ENCODE measurements at regions not wholly inside any gene's neighbourhood (a gene's known extent, or its start where the extent isn't known, plus 50 kb on each side); places are given as distances from the start of the nearest gene placed in this dataset.

- Histone ChIP-seq H3K9me3 (ENCODE audit: control insufficient read depth in 2 of 2, low read length in 2 of 2) (no peaks in the 10 kb centered on the region), H3K27me3 (ENCODE audit: control insufficient read depth in 1 of 2, insufficient read depth in 2 of 2, low read length in 2 of 2) (peaks cover 34 to 41% of the 10 kb centered on the region in 2 donors), H3K36me3 (ENCODE audit: control insufficient read depth in 2 of 2, insufficient read depth in 2 of 2, low read length in 2 of 2) (no peaks in the 10 kb centered on the region), H3K27ac (ENCODE audit: low read length) (no peak overlapping the region), H3K9ac (ENCODE audit: low read length in 2 of 2) (no peak overlapping the region), H3K4me1 (ENCODE audit: control insufficient read depth, insufficient read depth, low read length) (peaks cover 3% of the 10 kb centered on the region), H3K4me3 (ENCODE audit: low read length in 2 of 2) (peak overlapping the region in 1 of 2 donors; percentile 22)
Measured at GRCh38 chr4:1513936-1514483, 107.8 kb upstream of the NKX1-1 start.

- peaks cover 32 to 33% of the 10 kb centered on the region in 2 donors for H3K27me3 ChIP-seq (ENCODE audit: control insufficient read depth in 1 of 2, insufficient read depth in 2 of 2, low read length in 2 of 2)
- no peaks in the 10 kb centered on the region for H3K9me3 ChIP-seq (ENCODE audit: control insufficient read depth in 2 of 2, low read length in 2 of 2)
- H3K4me3 ChIP-seq (ENCODE audit: low read length in 2 of 2) = peak overlapping the region in 1 of 2 donors; percentile 35
- peaks cover 3% of the 10 kb centered on the region for H3K4me1 ChIP-seq (ENCODE audit: control insufficient read depth, insufficient read depth, low read length)
- no peaks in the 10 kb centered on the region for H3K36me3 ChIP-seq (ENCODE audit: control insufficient read depth in 2 of 2, insufficient read depth in 2 of 2, low read length in 2 of 2)
- H3K27ac ChIP-seq (ENCODE audit: low read length) = no peak overlapping the region
- H3K9ac ChIP-seq (ENCODE audit: low read length in 2 of 2) = no peak overlapping the region
Measured at GRCh38 chr4:1512738-1513660, 106.8 kb upstream of the NKX1-1 start.

GRCh38 chr4:1512051-1512737, 106.0 kb upstream of the NKX1-1 start:
- Histone ChIP-seq H3K9ac (ENCODE audit: low read length in 2 of 2) (no peak overlapping the region), H3K27me3 (ENCODE audit: control insufficient read depth in 1 of 2, insufficient read depth in 2 of 2, low read length in 2 of 2) (peaks cover 24 to 27% of the 10 kb centered on the region in 2 donors), H3K4me1 (ENCODE audit: control insufficient read depth, insufficient read depth, low read length) (peaks cover 3% of the 10 kb centered on the region), H3K27ac (ENCODE audit: low read length) (no peak overlapping the region), H3K9me3 (ENCODE audit: control insufficient read depth in 2 of 2, low read length in 2 of 2) (no peaks in the 10 kb centered on the region), H3K4me3 (ENCODE audit: low read length in 2 of 2) (peak overlapping the region in 1 of 2 donors; percentile 35), H3K36me3 (ENCODE audit: control insufficient read depth in 2 of 2, insufficient read depth in 2 of 2, low read length in 2 of 2) (no peaks in the 10 kb centered on the region)

DNA sequence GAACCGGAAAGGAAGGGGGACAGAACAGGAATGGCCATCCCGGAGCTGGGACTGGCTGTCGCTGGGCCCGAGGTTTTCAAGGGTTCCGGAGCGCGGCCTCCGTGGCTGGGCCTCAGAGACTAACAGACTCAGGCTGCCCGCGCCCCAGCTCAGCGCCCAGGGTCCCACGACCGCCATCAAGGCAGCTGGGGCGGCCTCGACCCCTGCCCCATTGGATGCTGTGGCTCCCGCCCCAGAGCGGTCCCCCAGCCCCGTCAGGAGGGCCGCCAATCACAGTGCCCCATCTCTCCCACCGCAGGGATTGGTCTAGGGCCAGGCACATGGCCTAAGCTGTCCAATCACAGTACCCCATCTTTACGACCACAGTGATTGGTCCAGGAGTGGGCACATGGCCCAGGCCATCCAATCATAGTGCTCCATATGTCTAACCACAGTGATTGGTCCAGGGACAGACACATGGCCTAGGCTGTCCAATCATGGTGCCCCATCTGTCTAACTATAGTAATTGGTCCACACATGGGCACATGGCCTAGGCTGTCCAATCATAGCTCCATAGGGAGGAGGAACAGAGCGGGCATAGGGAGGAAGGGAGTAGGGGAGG, 105.3 kb upstream of the NKX1-1 start:
- Histone ChIP-seq H3K4me1 (ENCODE audit: control insufficient read depth, insufficient read depth, low read length) (peaks cover 3% of the 10 kb centered on the region), H3K27me3 (ENCODE audit: control insufficient read depth in 1 of 2, insufficient read depth in 2 of 2, low read length in 2 of 2) (peaks cover 18 to 22% of the 10 kb centered on the region in 2 donors), H3K4me3 (ENCODE audit: low read length in 2 of 2) (peak overlapping the region in 1 of 2 donors; percentile 44), H3K27ac (ENCODE audit: low read length) (no peak overlapping the region), H3K36me3 (ENCODE audit: control insufficient read depth in 2 of 2, insufficient read depth in 2 of 2, low read length in 2 of 2) (no peaks in the 10 kb centered on the region), H3K9me3 (ENCODE audit: control insufficient read depth in 2 of 2, low read length in 2 of 2) (no peaks in the 10 kb centered on the region), H3K9ac (ENCODE audit: low read length in 2 of 2) (no peak overlapping the region)

- H3K9ac ChIP-seq (ENCODE audit: low read length in 2 of 2) = no peak overlapping the region
- peaks cover 3% of the 10 kb centered on the region for H3K4me1 ChIP-seq (ENCODE audit: control insufficient read depth, insufficient read depth, low read length)
- H3K36me3 ChIP-seq (ENCODE audit: control insufficient read depth in 2 of 2, insufficient read depth in 2 of 2, low read length in 2 of 2) = no peaks in the 10 kb centered on the region
- peaks cover 18% of the 10 kb centered on the region in 2 donors for H3K27me3 ChIP-seq (ENCODE audit: control insufficient read depth in 1 of 2, insufficient read depth in 2 of 2, low read length in 2 of 2)
- H3K9me3 ChIP-seq (ENCODE audit: control insufficient read depth in 2 of 2, low read length in 2 of 2) = no peaks in the 10 kb centered on the region
- H3K4me3 ChIP-seq (ENCODE audit: low read length in 2 of 2) = no peak overlapping the region
- no peak overlapping the region for H3K27ac ChIP-seq (ENCODE audit: low read length)
Measured at GRCh38 chr4:1510931-1511330, 104.7 kb upstream of the NKX1-1 start.

DNA sequence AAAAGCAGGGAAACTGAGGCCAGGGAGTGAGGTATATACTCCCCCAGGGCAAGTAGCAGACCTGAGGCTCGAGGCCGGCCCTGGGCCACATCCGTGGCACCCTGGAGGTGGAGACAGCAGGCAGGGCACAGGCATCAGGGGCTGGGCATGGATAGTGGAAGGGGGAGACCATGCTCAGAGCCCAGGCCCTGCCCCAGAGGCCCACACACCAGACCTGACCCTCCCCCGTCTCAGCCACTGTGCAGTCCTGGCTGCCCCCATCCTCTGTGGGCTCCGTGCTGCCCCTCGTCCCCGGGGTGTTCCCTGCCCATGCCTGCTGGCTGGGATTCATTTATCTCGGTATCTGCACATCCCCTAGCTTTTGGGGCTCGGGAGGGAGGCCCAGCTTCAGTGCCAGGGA, 103.1 kb upstream of the NKX1-1 start:
- no peak overlapping the region for H3K4me3 ChIP-seq (ENCODE audit: low read length in 2 of 2)
- H3K4me1 ChIP-seq (ENCODE audit: control insufficient read depth, insufficient read depth, low read length) = peaks cover 3% of the 10 kb centered on the region
- no peak overlapping the region for H3K27ac ChIP-seq (ENCODE audit: low read length)
- no peaks in the 10 kb centered on the region for H3K9me3 ChIP-seq (ENCODE audit: control insufficient read depth in 2 of 2, low read length in 2 of 2)
- peaks cover 21 to 22% of the 10 kb centered on the region in 2 donors for H3K27me3 ChIP-seq (ENCODE audit: control insufficient read depth in 1 of 2, insufficient read depth in 2 of 2, low read length in 2 of 2)
- H3K9ac ChIP-seq (ENCODE audit: low read length in 2 of 2) = no peak overlapping the region
- H3K36me3 ChIP-seq (ENCODE audit: control insufficient read depth in 2 of 2, insufficient read depth in 2 of 2, low read length in 2 of 2) = no peaks in the 10 kb centered on the region

GRCh38 chr4:1508161-1509160, 102.2 kb upstream of the NKX1-1 start:
- H3K36me3 ChIP-seq (ENCODE audit: control insufficient read depth in 2 of 2, insufficient read depth in 2 of 2, low read length in 2 of 2) = no peaks in the 10 kb centered on the region
- no peak overlapping the region for H3K9ac ChIP-seq (ENCODE audit: low read length in 2 of 2)
- peaks cover 14 to 16% of the 10 kb centered on the region in 2 donors for H3K27me3 ChIP-seq (ENCODE audit: control insufficient read depth in 1 of 2, insufficient read depth in 2 of 2, low read length in 2 of 2)
- no peak overlapping the region for H3K27ac ChIP-seq (ENCODE audit: low read length)
- no peaks in the 10 kb centered on the region for H3K9me3 ChIP-seq (ENCODE audit: control insufficient read depth in 2 of 2, low read length in 2 of 2)
- H3K4me3 ChIP-seq (ENCODE audit: low read length in 2 of 2) = no peak overlapping the region
- peaks cover 3% of the 10 kb centered on the region for H3K4me1 ChIP-seq (ENCODE audit: control insufficient read depth, insufficient read depth, low read length)

DNA sequence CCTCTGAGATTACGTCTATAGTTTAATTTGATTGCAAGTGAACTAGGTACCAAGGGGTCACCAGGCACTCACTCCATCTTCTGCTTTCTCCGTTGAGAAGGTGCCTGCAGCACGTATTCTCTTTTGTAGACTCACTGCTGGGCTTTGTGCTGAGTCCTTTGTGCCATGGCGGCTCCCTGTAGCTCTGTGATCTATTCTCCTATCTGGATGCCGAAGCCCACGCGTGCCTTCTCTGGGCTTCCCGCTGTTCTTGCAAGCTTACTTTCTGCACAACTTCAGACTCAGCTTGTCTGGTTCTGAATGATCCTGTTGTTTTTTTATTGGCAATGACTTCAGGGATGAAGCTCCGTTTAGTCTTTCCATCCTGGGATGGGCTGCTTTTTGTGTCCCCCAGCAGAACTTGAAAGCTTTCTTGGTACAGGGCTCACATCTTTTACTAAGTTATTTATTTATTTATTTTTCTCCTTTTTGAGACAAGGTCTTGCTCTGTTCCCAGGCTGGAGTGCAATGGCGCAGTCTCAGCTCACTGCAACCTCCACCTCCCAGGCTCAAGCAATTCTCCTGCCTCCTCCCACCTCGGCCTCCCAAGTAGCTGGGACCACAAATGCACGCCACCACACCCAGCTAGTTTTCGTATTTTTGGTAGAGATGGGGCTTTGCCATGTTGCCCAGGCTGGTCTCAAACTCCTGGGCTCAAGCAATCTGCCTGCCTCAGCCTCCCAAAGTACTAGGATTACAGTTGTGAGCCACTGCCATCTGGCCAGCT, 100.9 kb upstream of the NKX1-1 start:
- H3K27ac ChIP-seq (ENCODE audit: low read length) = no peak overlapping the region
- H3K4me3 ChIP-seq (ENCODE audit: low read length in 2 of 2) = no peak overlapping the region
- H3K4me1 ChIP-seq (ENCODE audit: control insufficient read depth, insufficient read depth, low read length) = no peaks in the 10 kb centered on the region
- H3K9me3 ChIP-seq (ENCODE audit: control insufficient read depth in 2 of 2, low read length in 2 of 2) = no peaks in the 10 kb centered on the region
- H3K27me3 ChIP-seq (ENCODE audit: control insufficient read depth in 1 of 2, insufficient read depth in 2 of 2, low read length in 2 of 2) = peaks cover 6 to 11% of the 10 kb centered on the region in 2 donors
- no peaks in the 10 kb centered on the region for H3K36me3 ChIP-seq (ENCODE audit: control insufficient read depth in 2 of 2, insufficient read depth in 2 of 2, low read length in 2 of 2)
- no peak overlapping the region for H3K9ac ChIP-seq (ENCODE audit: low read length in 2 of 2)

Measured in stomach smooth muscle (tissue), 2 donors.